DMS 273 treated with DMSO at 0.1 percent for 48 hours (cell line): ENCODE measurements at regions not wholly inside any gene's neighbourhood (a gene's known extent, or its start where the extent isn't known, plus 50 kb on each side); places are given as distances from the start of the nearest gene placed in this dataset.
"Not testable (repeated sequence)": the region's sequence is repeated elsewhere in the genome, so short reads cannot be mapped to it uniquely, and the experiment has no call there.

Experiments
- DNase-seq: peaks from one replicate; lab custom pipeline; 2025; lab: John Stamatoyannopoulos, UW

DNA sequence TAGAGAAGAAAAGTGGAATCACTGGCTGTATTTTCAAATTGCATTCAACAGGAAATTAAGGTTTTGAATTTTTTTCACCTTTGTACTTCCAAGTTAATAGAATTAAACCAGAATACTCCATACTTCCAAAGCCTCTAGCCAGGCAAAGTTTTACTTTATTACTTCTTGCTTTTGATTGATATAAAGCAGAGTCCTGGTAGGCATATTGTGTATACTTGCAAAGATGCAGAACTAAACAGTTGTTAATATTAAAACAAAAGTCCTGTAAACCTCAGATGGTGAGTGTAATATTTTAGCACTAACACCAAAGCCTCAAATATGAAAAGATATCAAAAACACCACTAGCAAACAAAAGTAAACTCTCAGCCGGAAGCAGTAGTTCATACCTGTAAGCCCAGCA lies 107.2 kb upstream of the C2CD4B start:
- no peak for DNase-seq

DNA sequence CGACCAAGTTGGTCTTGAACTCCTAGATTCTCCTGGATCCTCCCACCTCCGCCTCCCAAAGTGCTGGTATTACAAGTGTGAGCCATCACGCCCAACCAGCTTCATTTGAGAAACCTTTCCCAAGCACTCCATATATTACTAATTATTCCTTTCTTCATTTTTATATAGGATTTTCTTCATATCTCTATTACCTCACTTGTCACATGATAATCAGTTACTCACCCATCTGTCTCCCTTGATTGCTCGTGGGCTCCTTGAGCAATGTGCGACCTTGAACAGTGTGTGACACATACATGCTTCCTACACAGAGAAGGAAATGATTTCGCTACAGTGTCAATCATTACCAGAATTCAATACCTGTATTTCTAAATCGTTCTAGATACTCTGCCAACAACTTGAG lies 110.7 kb upstream of the C2CD4B start:
- no peak for DNase-seq

- DNase-seq = no peak
These were observed 112.8 kb upstream of the C2CD4B start for GRCh38 chr15:62277816-62278394.

- DNase-seq = no peak
These were observed 113.4 kb upstream of the C2CD4B start for GRCh38 chr15:62278534-62278933.

DNA sequence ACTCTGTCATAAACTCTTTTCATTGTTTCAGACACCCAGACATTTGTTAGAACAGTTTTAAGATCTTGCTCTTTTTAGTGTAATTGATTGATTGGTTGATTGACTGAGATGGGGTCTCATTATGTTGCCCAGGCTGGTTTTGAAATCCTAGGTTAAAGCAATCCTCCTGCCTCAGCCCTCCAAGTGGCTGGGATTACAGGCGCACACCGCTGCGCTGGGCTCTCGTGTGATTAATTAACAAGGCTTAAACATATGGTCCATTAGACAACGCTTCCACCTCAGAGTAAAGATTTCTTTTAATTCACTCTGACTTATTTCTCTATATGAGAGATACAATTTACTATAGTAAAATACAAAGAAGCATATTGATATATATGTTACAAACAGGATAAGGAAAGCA lies 114.0 kb upstream of the C2CD4B start:
- DNase-seq = no peak

GRCh38 chr15:62280625-62281024 lies 115.5 kb upstream of the C2CD4B start:
- DNase-seq = no peak

GRCh38 chr15:62281801-62282200 lies 116.7 kb upstream of the C2CD4B start:
- DNase-seq = not testable (repeated sequence)

DNA sequence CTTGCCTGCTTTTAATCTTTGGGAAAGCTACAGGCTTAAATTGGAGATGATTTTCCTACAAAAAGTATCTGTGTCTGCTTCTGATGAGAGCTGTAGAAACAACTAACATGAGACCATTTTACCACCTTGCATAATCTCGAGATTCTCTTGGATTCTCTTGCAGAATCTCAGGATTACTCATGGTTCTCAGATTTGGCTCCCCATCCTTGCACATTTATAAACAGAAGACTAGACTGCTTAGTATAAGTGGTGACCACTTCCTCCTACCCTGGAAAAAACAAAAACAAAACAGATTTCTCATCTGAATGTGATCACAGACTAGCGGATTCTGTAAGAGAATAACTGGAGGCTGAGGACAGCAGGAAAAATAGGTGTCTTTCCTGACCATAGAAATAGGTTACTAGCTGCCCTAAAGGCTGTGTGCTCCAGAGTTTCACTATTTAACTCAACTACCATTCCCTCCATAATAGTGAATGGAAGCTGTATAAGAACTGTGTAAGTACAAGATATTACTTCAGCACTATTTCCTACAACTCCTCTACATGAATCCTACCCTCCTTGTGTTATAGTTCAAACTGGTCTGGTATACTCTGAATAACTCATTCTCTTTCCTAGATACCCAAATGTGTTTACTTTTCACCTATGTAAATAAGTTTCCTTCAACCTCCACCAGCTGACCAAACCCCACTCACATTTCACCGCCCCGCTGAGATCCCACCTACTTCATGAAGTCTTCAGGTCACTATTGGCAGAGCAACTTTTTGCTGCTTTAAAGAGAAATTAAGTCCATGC lies 122.2 kb upstream of the C2CD4B start:
- DNase-seq = no peak

DNA sequence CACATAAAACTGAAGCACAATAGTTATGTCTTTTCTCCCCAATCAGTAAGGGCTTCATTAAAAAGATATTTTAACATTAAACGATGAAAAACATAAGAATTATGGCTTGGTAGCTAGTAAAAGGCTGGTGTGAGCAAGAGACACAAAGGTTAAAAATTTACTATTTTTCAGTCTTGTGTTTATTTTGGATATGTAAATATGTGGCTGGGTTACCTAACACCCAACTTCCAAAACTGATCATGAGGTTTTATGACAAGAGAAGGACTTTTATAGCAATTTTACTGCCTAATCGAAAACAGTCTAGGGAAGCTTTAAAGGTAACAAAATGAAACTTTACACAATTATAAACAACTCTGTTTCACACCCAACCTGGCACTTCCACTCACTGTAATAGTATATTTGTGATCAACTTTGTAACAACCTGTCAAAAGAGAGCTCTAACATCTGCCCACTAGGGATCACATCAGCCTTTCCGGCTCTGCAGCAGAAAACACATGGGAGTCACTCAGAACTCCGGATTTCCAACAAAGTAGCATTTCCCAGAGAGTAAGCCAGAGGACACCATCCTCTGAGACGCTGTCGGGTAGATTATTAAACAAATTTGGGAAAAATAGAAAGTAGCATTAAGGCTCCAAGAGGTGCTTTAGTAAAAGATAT lies 123.4 kb upstream of the C2CD4B start:
- no peak for DNase-seq

GRCh38 chr15:62291262-62291661 lies 126.2 kb upstream of the C2CD4B start:
- no peak for DNase-seq

- DNase-seq = no peak
These were observed 131.8 kb upstream of the C2CD4B start for GRCh38 chr15:62296756-62297507.

- no peak for DNase-seq
These were observed 132.4 kb upstream of the C2CD4B start for GRCh38 chr15:62297522-62297921.

GRCh38 chr15:62297933-62298332 lies 132.8 kb upstream of the C2CD4B start:
- DNase-seq = no peak

DNA sequence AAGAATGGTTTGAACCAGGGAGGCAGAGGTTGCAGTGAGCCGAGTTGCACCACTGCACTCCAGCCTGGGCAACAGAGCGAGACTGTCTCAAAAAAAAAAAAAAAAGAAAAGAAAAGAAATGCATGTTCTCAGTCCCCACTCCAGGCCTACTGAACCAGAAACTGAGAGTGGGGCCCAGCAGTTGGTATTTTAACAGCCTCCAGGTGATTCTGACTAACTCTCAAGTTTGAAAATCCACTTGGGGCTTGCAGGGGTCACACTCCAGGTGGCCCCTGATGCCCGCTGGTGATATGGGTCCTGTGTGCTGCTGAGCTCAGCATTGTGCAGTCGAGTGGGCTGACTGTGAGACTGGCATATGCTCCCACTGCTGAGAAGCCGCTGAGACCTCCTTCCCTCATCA lies 133.7 kb upstream of the C2CD4B start:
- DNase-seq = no peak

GRCh38 chr15:62299541-62299940 lies 134.5 kb upstream of the C2CD4B start:
- no peak for DNase-seq

DNA sequence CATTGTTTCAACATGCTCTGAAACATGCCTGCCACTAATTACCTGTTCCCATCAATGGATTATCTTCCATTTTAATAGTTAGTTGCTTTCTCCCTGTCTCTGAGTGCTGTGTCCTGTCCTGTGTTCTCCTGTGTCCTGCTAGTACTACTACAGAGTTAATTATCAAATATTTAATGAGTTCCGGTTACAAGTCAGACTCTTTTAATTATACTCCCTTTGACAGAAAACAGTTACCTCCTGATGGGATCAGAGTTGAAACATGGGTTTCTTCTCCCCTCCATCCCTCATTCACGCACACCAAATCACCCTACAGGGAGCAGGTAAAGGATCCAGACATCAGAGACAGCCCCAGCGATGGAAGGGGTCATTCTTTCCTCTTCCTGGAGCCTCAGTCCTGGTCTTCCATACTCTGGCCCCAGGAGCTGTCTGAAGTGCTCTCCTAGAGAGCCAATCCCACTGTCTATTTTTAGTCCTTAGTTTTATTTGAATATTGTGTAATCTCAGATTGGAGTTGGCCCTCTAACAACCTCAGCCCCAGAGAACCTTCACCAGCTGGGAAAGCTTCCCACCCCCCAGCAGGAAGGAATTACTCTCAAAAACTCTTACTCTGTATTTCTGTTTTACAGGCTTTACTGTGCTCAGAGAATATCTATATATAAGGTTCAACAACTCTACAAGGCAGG lies 137.0 kb upstream of the C2CD4B start:
- DNase-seq = no peak

DNA sequence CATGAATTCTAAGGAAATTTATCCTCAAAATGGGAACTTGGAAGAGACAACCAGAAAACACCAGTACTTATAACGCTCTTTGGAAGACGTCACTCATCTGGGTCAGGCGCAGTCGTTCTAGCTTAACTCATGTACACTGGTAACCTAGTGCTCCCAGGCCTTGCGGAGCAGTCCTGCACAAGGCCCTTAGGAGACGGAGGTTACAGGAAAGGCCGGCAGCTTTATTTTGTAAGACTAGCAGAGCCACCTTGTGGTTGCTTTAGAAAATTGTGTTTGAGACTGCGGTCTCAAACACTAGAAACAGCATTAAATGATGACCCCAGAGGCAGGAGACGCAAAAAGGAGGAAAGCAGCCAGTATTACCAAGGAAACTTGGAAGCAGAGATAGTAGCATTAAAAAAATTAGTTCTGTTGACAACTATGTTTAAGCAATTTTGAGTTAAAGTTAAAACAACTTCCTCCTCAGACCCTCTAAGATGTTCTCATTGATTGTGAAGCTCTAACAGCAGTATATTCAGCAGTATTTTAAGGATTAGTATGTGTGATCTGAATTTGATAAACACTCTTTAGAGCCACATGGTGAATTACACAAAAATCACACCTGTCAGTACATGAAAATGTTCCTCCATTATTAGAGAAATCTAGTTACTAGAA lies 141.9 kb upstream of the C2CD4B start:
- peak; percentile 55 for DNase-seq

- no peak for DNase-seq
These were observed 142.5 kb upstream of the C2CD4B start for GRCh38 chr15:62307551-62307950.

DNA sequence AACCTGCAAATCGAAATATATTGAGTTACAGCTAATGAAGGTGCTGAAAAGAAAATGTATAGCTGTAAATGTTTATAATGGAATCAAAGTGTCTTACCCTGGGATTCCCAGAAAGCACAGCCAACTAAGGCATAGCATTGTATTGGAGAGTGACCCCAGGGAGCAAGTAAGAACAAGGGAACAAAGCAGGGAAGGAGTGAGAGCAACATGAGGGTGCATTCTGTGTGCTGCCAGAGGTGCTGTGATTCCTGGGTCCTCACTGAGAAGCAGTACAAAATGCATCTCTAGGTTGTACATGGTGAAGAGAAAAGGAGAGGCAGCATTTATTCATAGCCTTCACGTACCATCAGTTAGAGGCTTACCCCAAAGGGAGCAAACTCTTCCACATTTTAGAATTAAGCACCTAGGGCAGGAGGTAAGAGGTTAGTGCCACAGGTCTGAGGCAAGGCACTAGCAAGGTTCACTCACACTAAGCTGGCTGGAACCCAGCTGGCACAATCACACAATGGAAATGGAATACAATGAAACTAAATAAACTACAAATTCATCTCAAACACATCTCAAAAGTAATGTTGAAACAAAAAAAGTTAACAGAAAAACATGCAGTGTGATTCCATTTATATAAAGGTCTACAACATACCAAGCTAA lies 151.5 kb upstream of the C2CD4B start:
- no peak for DNase-seq

- no peak for DNase-seq
These were observed 155.2 kb upstream of the C2CD4B start for GRCh38 chr15:62320259-62320658.

DNA sequence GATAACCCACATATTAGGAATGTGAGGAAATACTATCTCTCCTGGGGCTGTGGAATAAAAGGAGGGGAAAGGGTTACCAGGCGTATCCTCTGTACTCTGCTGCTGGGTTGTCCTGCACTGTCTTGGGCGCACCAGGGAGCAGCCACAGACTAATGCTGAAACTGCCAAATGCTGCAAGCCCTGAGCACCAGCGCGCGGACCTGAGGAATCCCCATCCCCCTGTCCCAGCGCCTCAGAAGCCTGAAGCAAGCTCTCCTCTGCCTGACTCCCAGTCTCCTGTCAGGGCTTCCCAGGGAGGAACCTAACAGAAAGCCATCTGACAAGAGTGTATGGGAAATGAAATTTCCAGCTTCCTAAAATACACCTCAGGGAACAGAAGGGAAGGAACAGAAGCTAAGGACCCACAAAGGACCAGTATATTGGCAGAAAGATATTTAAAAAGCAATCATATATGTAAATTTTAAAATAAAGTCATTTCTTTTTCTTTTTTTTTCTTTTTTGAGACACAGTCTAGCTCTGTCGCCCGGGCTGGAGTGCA lies 158.3 kb upstream of the C2CD4B start:
- no peak for DNase-seq
